H1 (cell line): ENCODE measurements at regions not wholly inside any gene's neighbourhood (a gene's known extent, or its start where the extent isn't known, plus 50 kb on each side); places are given as distances from the start of the nearest gene placed in this dataset.

Experiments
- CTCF ChIA-PET: fragments of 300-600 bp; sonication (Branson Sonifier 250); formaldehyde crosslinking; loops from one replicate; lab custom pipeline; 2021; ENCODE audit not compliant: partially characterized antibody; lab: Charles Lee
- POLR2A ChIA-PET: fragments of 300-600 bp; sonication (Branson Sonifier 250); formaldehyde crosslinking; loops from one replicate; lab custom pipeline; 2021; ENCODE audit warnings: inconsistent platforms; ENCODE audit not compliant: partially characterized antibody; lab: Charles Lee
- DNase-seq, 2 experiments: peaks; one replicate each; pipeline versions ENCODE4 v3.0.0 to v3.0.0-alpha.2; 2010 to 2022; ENCODE audit warnings: low spot score in 2 of 2, low read depth in 1 of 2, mixed read lengths in 1 of 2
- FAIRE-seq: peaks from 2 replicates; lab custom pipeline; 2011; peaks lifted over from hg19 to GRCh38; lab: Jason Lieb, UNC
- H2AFZ ChIP-seq: 2 replicates; pipeline ENCODE4 v1.8.1; 2012; ENCODE audit warnings: low read length, inconsistent platforms
- H2AK5ac ChIP-seq: 2 replicates; pipeline ENCODE4 v1.6.1; 2013; ENCODE audit warnings: low read depth, low read length
- H2BK120ac ChIP-seq: replicated peaks from 2 replicates; pipeline ENCODE3; 2013; ENCODE audit warnings: low read depth, low read length, inconsistent platforms
- H2BK12ac ChIP-seq: 2 replicates; pipeline ENCODE4 v1.6.1; 2013; ENCODE audit warnings: low read depth, low read length
- H2BK15ac ChIP-seq: 2 replicates; pipeline ENCODE4 v1.6.1; 2013; ENCODE audit warnings: low read length
- H2BK20ac ChIP-seq: 2 replicates; pipeline ENCODE4 v1.6.1; 2013; ENCODE audit warnings: low read length
- H2BK5ac ChIP-seq: 2 replicates; pipeline ENCODE4 v1.6.1; 2013; ENCODE audit warnings: low read depth, low read length
- H3K14ac ChIP-seq: 2 replicates; pipeline ENCODE4 v1.6.1; 2013; ENCODE audit warnings: inconsistent platforms; ENCODE audit not compliant: insufficient read length
- H3K18ac ChIP-seq: 2 replicates; pipeline ENCODE4 v1.6.1; 2013; ENCODE audit warnings: low read length; ENCODE audit errors: extremely low read depth
- H3K23ac ChIP-seq: 2 replicates; pipeline ENCODE4 v1.6.1; 2013; ENCODE audit warnings: inconsistent platforms; ENCODE audit not compliant: insufficient read length
- H3K23me2 ChIP-seq: 2 replicates; pipeline ENCODE4 v1.6.1; 2013; ENCODE audit warnings: low read depth, low read length
- H3K27ac ChIP-seq: 2 replicates; pipeline ENCODE4 v1.6.1; 2011; ENCODE audit warnings: low read depth, low read length, inconsistent platforms
- H3K27me3 ChIP-seq, 4 experiments: replicated peaks in 1 of 4; 1 replicate in 1 of 4; 2 replicates in 3 of 4; pipeline versions ENCODE4 v1.6.1 to v1.8.1; 2011 to 2013; ENCODE audit warnings: low read length in 3 of 4, mild to moderate bottlenecking in 3 of 4, inconsistent platforms in 2 of 4, mixed read lengths in 2 of 4, moderate library complexity in 1 of 4; ENCODE audit not compliant: control insufficient read depth in 3 of 4, insufficient read depth in 3 of 4; ENCODE audit errors: extremely low read depth in 1 of 4
- H3K36me3 ChIP-seq, 4 experiments: 2 replicates each; pipeline versions ENCODE4 v1.6.1 to v1.8.1; 2011 to 2013; ENCODE audit warnings: mild to moderate bottlenecking in 4 of 4, low read length in 3 of 4, moderate library complexity in 2 of 4, control low read depth in 1 of 4, inconsistent platforms in 1 of 4; ENCODE audit not compliant: insufficient read depth in 4 of 4, control insufficient read depth in 2 of 4
- H3K4ac ChIP-seq: replicated peaks from 2 replicates; pipeline ENCODE3; 2013; ENCODE audit warnings: low read length, low read depth, mixed read lengths, inconsistent platforms; ENCODE audit not compliant: insufficient read length
- H3K4me1 ChIP-seq, 4 experiments: replicated peaks in 1 of 4; 1 replicate in 1 of 4; 2 replicates in 3 of 4; pipeline versions ENCODE4 v1.6.1 to v1.8.1; 2011 to 2013; ENCODE audit warnings: low read length in 3 of 4, inconsistent platforms in 2 of 4, mixed read lengths in 1 of 4; ENCODE audit not compliant: insufficient read depth in 4 of 4, control insufficient read depth in 3 of 4
- H3K4me2 ChIP-seq, 2 experiments: 2 replicates each; pipeline versions ENCODE4 v1.6.1 to v1.8.1; 2011 to 2013; ENCODE audit warnings: low read depth in 2 of 2, low read length in 2 of 2, control low read depth in 1 of 2, inconsistent platforms in 1 of 2, mild to moderate bottlenecking in 1 of 2; ENCODE audit not compliant: insufficient read depth in 1 of 2
- H3K4me3 ChIP-seq, 4 experiments: fragments of 200-600, 300-600 bp in 1 of 4; sonication (generic), shearing (Covaris generic), sonication (Bioruptor Twin) in 1 of 4; 2 replicates each; pipeline versions ENCODE4 v1.5.1 to v1.8.1; 2011 to 2016; ENCODE audit warnings: low read length in 4 of 4, low read depth in 3 of 4, control low read depth in 2 of 4, inconsistent platforms in 2 of 4, mild to moderate bottlenecking in 2 of 4, mixed read lengths in 1 of 4, moderate library complexity in 1 of 4; ENCODE audit not compliant: insufficient read depth in 2 of 4; ENCODE audit errors: extremely low read depth in 1 of 4
- H3K56ac ChIP-seq: replicated peaks from 2 replicates; pipeline ENCODE3; 2013; ENCODE audit warnings: low read depth, mild to moderate bottlenecking, mixed read lengths, low read length, inconsistent platforms; ENCODE audit not compliant: insufficient read length
- H3K79me1 ChIP-seq: 2 replicates; pipeline ENCODE4 v1.6.1; 2013; ENCODE audit warnings: low read depth, low read length, control low read depth
- H3K79me2 ChIP-seq, 2 experiments: 2 replicates each; pipeline versions ENCODE4 v1.6.1 to v1.8.1; 2012 to 2013; ENCODE audit warnings: low read length in 2 of 2, mild to moderate bottlenecking in 2 of 2, inconsistent platforms in 1 of 2; ENCODE audit not compliant: insufficient read depth in 2 of 2, control insufficient read depth in 1 of 2
- H3K9ac ChIP-seq, 4 experiments: replicated peaks in 1 of 4; 1 replicate in 1 of 4; 2 replicates in 3 of 4; pipeline versions ENCODE4 v1.6.1 to v1.8.1; 2011 to 2013; ENCODE audit warnings: low read depth in 3 of 4, low read length in 3 of 4, control low read depth in 2 of 4, mild to moderate bottlenecking in 2 of 4, moderate library complexity in 2 of 4, inconsistent platforms in 1 of 4; ENCODE audit errors: extremely low read depth in 1 of 4
- H3K9me3 ChIP-seq, 2 experiments: 2 replicates each; pipeline versions ENCODE4 v1.6.1 to v1.8.1; 2012 to 2013; ENCODE audit warnings: mild to moderate bottlenecking in 2 of 2, moderate library complexity in 2 of 2, control low read depth in 1 of 2, inconsistent platforms in 1 of 2, low read depth in 1 of 2, low read length in 1 of 2, mixed read lengths in 1 of 2; ENCODE audit not compliant: insufficient read depth in 2 of 2
- H4K20me1 ChIP-seq, 2 experiments: replicated peaks in 1 of 2; 2 replicates each; pipeline versions ENCODE3 to v1.8.1; 2011 to 2013; ENCODE audit warnings: inconsistent platforms in 2 of 2, low read length in 2 of 2, mild to moderate bottlenecking in 1 of 2; ENCODE audit not compliant: insufficient read depth in 2 of 2, control insufficient read depth in 1 of 2
- H4K5ac ChIP-seq: 2 replicates; pipeline ENCODE4 v1.6.1; 2013; ENCODE audit warnings: low read length, low read depth, mixed read lengths, inconsistent platforms; ENCODE audit not compliant: insufficient read length
- H4K8ac ChIP-seq: 2 replicates; pipeline ENCODE4 v1.8.0; 2013; ENCODE audit warnings: mild to moderate bottlenecking, moderate library complexity, low read length, inconsistent platforms; ENCODE audit not compliant: insufficient read depth; ENCODE audit errors: extremely low read depth
- H4K91ac ChIP-seq: replicated peaks from 2 replicates; pipeline ENCODE3; 2013; ENCODE audit warnings: low read length, mixed read lengths, inconsistent platforms; ENCODE audit not compliant: insufficient read length
- CHD2 ChIP-seq: IDR thresholded peaks from 2 replicates; pipeline ENCODE4 v1.6.1; 2012; ENCODE audit warnings: low read length, improper control_type of control experiment
- CTCF ChIP-seq, 3 experiments: IDR thresholded peaks; 1 replicate in 2 of 3; 2 replicates in 1 of 3; pipeline versions ENCODE4 v1.5.1 to v1.6.1; 2011; ENCODE audit warnings: low read length in 3 of 3, mild to moderate bottlenecking in 3 of 3, inconsistent platforms in 2 of 3, low read depth in 1 of 3, moderate library complexity in 1 of 3; ENCODE audit not compliant: insufficient read depth in 1 of 3; ENCODE audit errors: control extremely low read depth in 1 of 3
- EP300 ChIP-seq, 2 experiments: IDR thresholded peaks; 1 replicate in 1 of 2; 2 replicates in 1 of 2; pipeline ENCODE4 v1.6.1; 2011 to 2012; ENCODE audit warnings: low read depth in 2 of 2, low read length in 2 of 2, mild to moderate bottlenecking in 2 of 2, borderline replicate concordance in 1 of 2, inconsistent platforms in 1 of 2, moderate library complexity in 1 of 2
- RAD21 ChIP-seq, 2 experiments: IDR thresholded peaks in 1 of 2; conservative IDR thresholded peaks in 1 of 2; 2 replicates each; pipeline ENCODE4 v1.6.1; 2011; ENCODE audit warnings: low read depth in 2 of 2, low read length in 2 of 2, improper control_type of control experiment in 1 of 2, inconsistent platforms in 1 of 2, mild to moderate bottlenecking in 1 of 2, moderate library complexity in 1 of 2
- RBBP5 ChIP-seq: IDR thresholded peaks from 2 replicates; pipeline ENCODE4 v1.7.1; 2012; ENCODE audit warnings: low read depth, mild to moderate bottlenecking, inconsistent platforms, low read length, moderate library complexity, borderline replicate concordance
- RFX5 ChIP-seq: IDR thresholded peaks from 2 replicates; pipeline ENCODE4 v1.6.1; 2011; ENCODE audit warnings: low read depth, low read length, improper control_type of control experiment, borderline replicate concordance
- SIRT6 ChIP-seq: IDR thresholded peaks from one replicate; pipeline ENCODE4 v1.7.1; 2012; ENCODE audit warnings: low read length, inconsistent platforms
- SIX5 ChIP-seq: IDR thresholded peaks from 2 replicates; pipeline ENCODE4 v1.6.1; 2011; ENCODE audit warnings: mild to moderate bottlenecking, low read depth, low read length
- TEAD4 ChIP-seq: IDR thresholded peaks from 2 replicates; pipeline ENCODE4 v1.6.1; 2012; ENCODE audit warnings: low read depth, low read length, inconsistent platforms, mixed read lengths
- WGBS, 2 experiments: shearing (Covaris generic) in 1 of 2; methylation state at CpG; one replicate each; pipeline versions ENCODE4 v1.1.6 to v1.1.7; 2013 to 2015; ENCODE audit warnings: low lambda C conversion rate in 2 of 2, mixed read lengths in 2 of 2, inconsistent platforms in 1 of 2, low coverage in 1 of 2, missing lambda C conversion rate in 1 of 2; ENCODE audit not compliant: insufficient replicate concordance in 2 of 2, insufficient coverage in 1 of 2, insufficient read length in 1 of 2; ENCODE audit errors: extremely low coverage in 1 of 2, missing lambda C conversion rate in 1 of 2; 5-methylcytosine and 5-hydroxymethylcytosine counted together
- TF ChIP-seq, protein P1 (sequence below): IDR thresholded peaks from 2 replicates; pipeline ENCODE4 v1.6.1; 2011; ENCODE audit warnings: low read depth, mild to moderate bottlenecking, low read length; ENCODE audit not compliant: insufficient read depth

DNA sequence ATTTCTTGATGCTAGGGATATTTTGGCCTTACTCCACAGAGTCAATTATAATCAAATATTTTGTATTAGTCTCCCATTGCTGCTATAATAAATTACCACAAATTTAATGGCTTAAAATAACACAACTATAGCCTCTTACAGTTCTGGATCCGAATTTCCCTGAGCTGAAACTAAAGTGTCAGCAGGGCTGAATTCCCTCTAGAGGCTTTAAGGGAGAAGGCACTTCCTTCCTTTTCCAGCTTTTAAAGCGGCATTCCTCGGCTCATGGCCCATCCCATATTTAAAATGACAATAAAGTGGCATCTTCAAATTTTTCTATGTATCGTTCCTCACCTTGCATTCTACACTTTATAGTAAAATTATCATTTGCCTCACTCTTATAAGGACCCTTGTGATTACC, 421.4 kb upstream of the ZWINT start:
- Histone ChIP-seq H3K79me1 (no peaks in the 10 kb centered on the region), H4K20me1 (no peaks in the 10 kb centered on the region), H3K23me2 (no peaks in the 10 kb centered on the region), H2BK5ac (no peak overlapping the region), H3K4me1 (no peaks in the 10 kb centered on the region), H4K8ac (no peak overlapping the region), H2BK120ac (no peak overlapping the region), H3K79me2 (no peaks in the 10 kb centered on the region), H4K5ac (no peak overlapping the region), H3K9me3 (no peaks in the 10 kb centered on the region), H2BK15ac (no peak overlapping the region), H2AK5ac (no peak overlapping the region), H3K9ac (no peak overlapping the region), H3K56ac (no peak overlapping the region), H3K27ac (no peak overlapping the region), H3K18ac (no peak overlapping the region), H3K27me3 (no peaks in the 10 kb centered on the region), H4K91ac (no peak overlapping the region), H3K23ac (no peak overlapping the region), H3K4me2 (no peak overlapping the region), H3K4me3 (no peak overlapping the region), H3K36me3 (no peaks in the 10 kb centered on the region), H3K4ac (no peak overlapping the region), H2BK20ac (no peak overlapping the region), H2AFZ (no peak overlapping the region), H2BK12ac (no peak overlapping the region), H3K14ac (no peak overlapping the region)
- 74% methylated on average over 4 of the region's 4 CpGs; no CpG with 5 or more reads in 1 of the 2 experiments for WGBS, 2 experiments
- POLR2A ChIA-PET = interaction anchor here (0.6 kb wide), 1 partner anchor 1698 kb away, joined by 3 read pairs; no protein-coding TSS in a partner anchor
- FAIRE-seq = peak; percentile 50
- peak in 1 of 2 experiments; percentile 1 for DNase-seq
- CTCF ChIA-PET = interaction anchor here (0.8 to 1.8 kb wide), 4 partner anchors 196 to 366 kb away, joined by 3 to 5 read pairs (median 3); no protein-coding TSS in a partner anchor
- TF ChIP-seq RAD21 (IDR thresholded peaks at IDR 0.05 in 1 of 2, conservative IDR thresholded peaks at IDR 0.05 in 1 of 2; ENCODE audit: low read depth in 2 of 2, low read length in 2 of 2) (peak; percentile 51 to 56), CTCF (IDR thresholded peaks at IDR 0.05; ENCODE audit: control extremely low read depth in 1 of 3, insufficient read depth in 1 of 3, low read depth in 1 of 3, low read length in 3 of 3) (peak in 2 of 3 experiments; percentile 3 to 40; a peak in 1 of 4 replicates), EP300 (IDR thresholded peaks at IDR 0.05; ENCODE audit: borderline replicate concordance in 1 of 2, low read depth in 2 of 2, low read length in 2 of 2) (no peak), RFX5 (no peak), TEAD4 (0 out of 2 replicates have a peak, but pooled peaks have one; percentile 42), RBBP5 (no peak), SIRT6 (no peak), SIX5 (no peak), CHD2 (no peak)
- TF ChIP-seq, protein P1, sequence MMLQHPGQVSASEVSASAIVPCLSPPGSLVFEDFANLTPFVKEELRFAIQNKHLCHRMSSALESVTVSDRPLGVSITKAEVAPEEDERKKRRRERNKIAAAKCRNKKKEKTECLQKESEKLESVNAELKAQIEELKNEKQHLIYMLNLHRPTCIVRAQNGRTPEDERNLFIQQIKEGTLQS = no peak
